GM12878 (cell line): ENCODE measurements at regions not wholly inside any gene's neighbourhood (a gene's known extent, or its start where the extent isn't known, plus 50 kb on each side); places are given as distances from the start of the nearest gene placed in this dataset.

Source experiments
- ATAC-seq: fragments of 200-7000 bp; cut with Tn5 transposase; 3 replicates; pipeline ENCODE4 v1.9.1; 2020; ENCODE audit warnings: mild to moderate bottlenecking, moderate library complexity
- BruUV-seq: library from RNA; stranded (reverse); fragments of 400-500 nt; replicated peaks from 2 replicates; lab custom pipeline; 2021; lab: Mats Ljungman, UMichigan
- CTCF ChIA-PET: fragments of 300-600 bp; sonication (Branson Sonifier 250); formaldehyde crosslinking; extraction: SDS; loops from one replicate; lab custom pipeline; 2021; ENCODE audit warnings: inconsistent platforms; lab: Yijun Ruan, JAX
- POLR2A ChIA-PET: fragments of 350-600 bp; formaldehyde crosslinking; extraction: SDS; loops from one replicate; lab custom pipeline; 2021; ENCODE audit warnings: inconsistent platforms; lab: Charles Lee
- RAD21 ChIA-PET: fragments of 300-600 bp; sonication (Branson Sonifier 250); formaldehyde crosslinking; loops from one replicate; lab custom pipeline; 2023; ENCODE audit warnings: antibody characterized with exemption; ENCODE audit not compliant: unreplicated experiment; lab: Charles Lee
- SMC1A ChIA-PET: fragments of 300-600 bp; sonication (Branson Sonifier 250); formaldehyde crosslinking; loops from one replicate; lab custom pipeline; 2023; ENCODE audit not compliant: unreplicated experiment, uncharacterized antibody; lab: Charles Lee
- DNase-seq: peaks from one replicate; pipeline ENCODE4 v3.0.0-alpha.2; 2011; ENCODE audit warnings: low read depth, low spot score
- FAIRE-seq: peaks from 3 replicates; lab custom pipeline; 2011; peaks lifted over from hg19 to GRCh38; lab: Jason Lieb, UNC
- H2AFZ ChIP-seq: 2 replicates; pipeline ENCODE4 v1.6.0; 2011; ENCODE audit warnings: low read depth, low read length, control low read depth; ENCODE audit not compliant: control insufficient read depth
- H3K27ac ChIP-seq: 2 replicates; pipeline ENCODE4 v1.5.1; 2011; ENCODE audit warnings: control low read depth; ENCODE audit not compliant: control insufficient read depth, insufficient read depth
- H3K27me3 ChIP-seq, 2 experiments: replicated peaks in 1 of 2; 2 replicates each; pipeline versions ENCODE4 v1.6.0 to v1.6.1; 2011; ENCODE audit warnings: low read length in 1 of 2; ENCODE audit not compliant: control insufficient read depth in 2 of 2, insufficient read depth in 2 of 2
- H3K36me3 ChIP-seq, 2 experiments: 2 replicates each; pipeline ENCODE4 v1.5.1; 2011; ENCODE audit warnings: low read length in 1 of 2; ENCODE audit not compliant: control insufficient read depth in 2 of 2, insufficient read depth in 2 of 2
- H3K4me1 ChIP-seq: 2 replicates; pipeline ENCODE4 v1.6.1; 2011; ENCODE audit warnings: mild to moderate bottlenecking, low read length, moderate library complexity, mixed read lengths; ENCODE audit not compliant: control insufficient read depth, insufficient read depth
- H3K4me2 ChIP-seq: 2 replicates; pipeline ENCODE4 v1.6.0; 2011; ENCODE audit warnings: control low read depth; ENCODE audit not compliant: control insufficient read depth, insufficient read depth
- H3K4me3 ChIP-seq: fragments of 200-600 bp; sonication (generic); 2 replicates; pipeline ENCODE4 v1.5.1; 2016
- H3K79me2 ChIP-seq: 2 replicates; pipeline ENCODE4 v1.6.0; 2011; ENCODE audit warnings: low read length; ENCODE audit not compliant: control insufficient read depth, insufficient read depth
- H3K9ac ChIP-seq: 2 replicates; pipeline ENCODE4 v1.8.0; 2011; ENCODE audit warnings: low read length, control low read depth, mixed read lengths; ENCODE audit not compliant: control insufficient read depth, insufficient read depth
- H3K9me3 ChIP-seq: replicated peaks from 3 replicates; pipeline ENCODE4 v1.5.1; 2011; ENCODE audit warnings: mild to moderate bottlenecking, low read length; ENCODE audit not compliant: control insufficient read depth, insufficient read depth
- H4K20me1 ChIP-seq: 2 replicates; pipeline ENCODE4 v1.6.0; 2011; ENCODE audit not compliant: control insufficient read depth, insufficient read depth
- CTCF ChIP-seq, 3 experiments: IDR thresholded peaks in 2 of 3; conservative IDR thresholded peaks in 1 of 3; 2 replicates each; pipeline ENCODE4 v1.5.1; 2011; ENCODE audit warnings: low read depth in 3 of 3, low read length in 3 of 3, mild to moderate bottlenecking in 3 of 3, control low read depth in 2 of 3, moderate library complexity in 2 of 3, inconsistent platforms in 1 of 3, mixed read lengths in 1 of 3; ENCODE audit not compliant: control insufficient read depth in 2 of 3, insufficient read depth in 1 of 3; ENCODE audit errors: extremely low read depth in 1 of 3
- ELK1 ChIP-seq: IDR thresholded peaks from 2 replicates; pipeline ENCODE4 v1.6.1; 2012; ENCODE audit warnings: low read depth, low read length, improper control_type of control experiment
- EP300 ChIP-seq, 2 experiments: fragments of 150-350 bp in 1 of 2; IDR thresholded peaks; 2 replicates each; pipeline ENCODE4 v1.6.1; 2011 to 2012; ENCODE audit warnings: low read depth in 2 of 2, low read length in 2 of 2, borderline replicate concordance in 1 of 2, improper control_type of control experiment in 1 of 2, inconsistent platforms in 1 of 2; ENCODE audit not compliant: control insufficient read depth in 1 of 2
- FOXK2 ChIP-seq: fragments of 450-650 bp; IDR thresholded peaks from 2 replicates; pipeline ENCODE4 v1.6.1; 2017; ENCODE audit warnings: mild to moderate bottlenecking, moderate library complexity
- IRF5 ChIP-seq: fragments of 450-650 bp; IDR thresholded peaks from 2 replicates; pipeline ENCODE4 v1.6.1; 2017; ENCODE audit warnings: borderline replicate concordance
- NFYA ChIP-seq: IDR thresholded peaks from 2 replicates; pipeline ENCODE4 v1.6.1; 2011; ENCODE audit warnings: low read depth, mild to moderate bottlenecking, low read length, improper control_type of control experiment, borderline replicate concordance
- NR2C2 ChIP-seq: IDR thresholded peaks from 2 replicates; pipeline ENCODE4 v1.6.1; 2011; ENCODE audit warnings: borderline replicate concordance, low read depth; ENCODE audit not compliant: control insufficient read depth, insufficient read length
- PAX5 ChIP-seq: IDR thresholded peaks from 2 replicates; pipeline ENCODE4 v1.6.1; 2011; ENCODE audit warnings: low read depth, low read length, borderline replicate concordance
- REST ChIP-seq: IDR thresholded peaks from 2 replicates; pipeline ENCODE4 v1.6.1; 2012; ENCODE audit warnings: mild to moderate bottlenecking, low read depth, low read length
- SMAD1 ChIP-seq: fragments of 450-650 bp; IDR thresholded peaks from 2 replicates; pipeline ENCODE4 v1.6.1; 2018; ENCODE audit warnings: mild to moderate bottlenecking, low read depth; ENCODE audit not compliant: partially characterized antibody
- SUPT20H ChIP-seq: IDR thresholded peaks from 2 replicates; pipeline ENCODE4 v1.6.1; 2011; ENCODE audit warnings: low read depth, mild to moderate bottlenecking, low read length, moderate library complexity, borderline replicate concordance; ENCODE audit not compliant: control insufficient read depth
- USF1 ChIP-seq: IDR thresholded peaks from 2 replicates; pipeline ENCODE4 v1.6.1; 2011; ENCODE audit warnings: borderline replicate concordance, low read depth, mild to moderate bottlenecking, moderate library complexity, mixed read lengths, low read length; ENCODE audit not compliant: insufficient read depth; ENCODE audit errors: extremely low read length
- ZNF274 ChIP-seq: IDR thresholded peaks from one replicate; pipeline ENCODE4 v1.8.0; 2011; ENCODE audit not compliant: insufficient read length, insufficient read depth
- WGBS: methylation state at CpG from one replicate; pipeline ENCODE4 v1.1.6; 2016; ENCODE audit warnings: low lambda C conversion rate; ENCODE audit not compliant: insufficient replicate concordance, insufficient coverage; ENCODE audit errors: missing lambda C conversion rate; 5-methylcytosine and 5-hydroxymethylcytosine counted together
- in situ Hi-C: fragments of 300-500 bp; cut with MboI; formaldehyde crosslinking; loops from 9 replicates; pipeline ENCODE4 v1.14.3; 2018; ENCODE audit warnings: mixed read lengths
- intact Hi-C: fragments of 100-400 bp; cut with micrococcal nuclease; formaldehyde crosslinking; loops from one replicate; pipeline ENCODE4 v1.14.2; 2022; ENCODE audit not compliant: unreplicated experiment

DNA sequence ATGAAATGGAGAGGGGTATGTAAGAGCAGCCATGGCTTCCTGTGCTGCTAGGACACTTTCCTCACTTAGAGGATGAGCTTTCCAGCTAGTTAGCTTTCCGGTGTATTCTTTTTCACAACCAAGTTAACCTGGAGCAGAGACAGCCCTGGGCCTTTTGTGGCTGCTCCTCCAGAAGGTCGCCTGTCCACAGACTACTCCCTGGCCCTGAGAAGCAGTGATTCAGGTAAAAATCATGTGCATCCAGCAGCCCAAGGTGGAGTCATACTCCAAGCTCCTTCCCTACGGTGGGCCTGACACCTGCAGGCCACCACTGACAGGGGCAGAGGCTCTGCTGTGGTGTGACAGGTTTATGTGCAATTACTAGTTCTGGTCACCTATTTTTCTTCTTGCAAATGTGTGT is 187.2 kb downstream of the ANKRD30B start:
- ChIA-PET SMC1A (no interaction called here), CTCF (no interaction called here), RAD21 (no interaction called here), POLR2A (no interaction called here)
- no peaks in the 10 kb centered on the region for H3K36me3 ChIP-seq
- no peak overlapping the region for H3K27ac ChIP-seq
- ATAC-seq (no peak), FAIRE-seq (no peak), DNase-seq (no peak)
- in situ Hi-C loops = no loop called here
- no peaks in the 10 kb centered on the region; the same call in 2 of the 3 replicates for H3K9me3 ChIP-seq
- H3K4me3 ChIP-seq = no peak overlapping the region
- BruUV-seq = no TSS peak
- no peaks in the 10 kb centered on the region for H3K27me3 ChIP-seq
- intact Hi-C loops = no loop called here
- TF ChIP-seq NR2C2 = no peak
- TF ChIP-seq ELK1 = no peak
- TF ChIP-seq IRF5 = no peak
- TF ChIP-seq EP300 (IDR thresholded peaks at IDR 0.05; ENCODE audit: borderline replicate concordance in 1 of 2, control insufficient read depth in 1 of 2, low read depth in 2 of 2, low read length in 2 of 2) = no peak
- no peak for TF ChIP-seq SMAD1
- no peak for TF ChIP-seq REST
- no peak for TF ChIP-seq ZNF274
- no peak for TF ChIP-seq NFYA
- TF ChIP-seq SUPT20H = no peak
- no peak for TF ChIP-seq FOXK2
- no peak for TF ChIP-seq CTCF (IDR thresholded peaks at IDR 0.05 in 2 of 3, conservative IDR thresholded peaks at IDR 0.05 in 1 of 3; ENCODE audit: control insufficient read depth in 2 of 3, extremely low read depth in 1 of 3, insufficient read depth in 1 of 3, low read depth in 3 of 3, low read length in 3 of 3)
- no peak for TF ChIP-seq USF1
- TF ChIP-seq PAX5 = no peak
- no peak overlapping the region for H3K4me2 ChIP-seq
- no peaks in the 10 kb centered on the region for H4K20me1 ChIP-seq
- no peaks in the 10 kb centered on the region for H3K4me1 ChIP-seq
- 33% methylated on average over 3 of the region's 3 CpGs for WGBS
- no peaks in the 10 kb centered on the region for H3K79me2 ChIP-seq
- H2AFZ ChIP-seq = no peak overlapping the region
- H3K9ac ChIP-seq = no peak overlapping the region
